Myocyte (in vitro differentiated cells): ENCODE measurements at regions not wholly inside any gene's neighbourhood (a gene's known extent, or its start where the extent isn't known, plus 50 kb on each side); places are given as distances from the start of the nearest gene placed in this dataset.

Experiments
- DNase-seq: peaks from one replicate; pipeline ENCODE4 v3.0.0-alpha.2; 2012; ENCODE audit warnings: low read depth

DNA sequence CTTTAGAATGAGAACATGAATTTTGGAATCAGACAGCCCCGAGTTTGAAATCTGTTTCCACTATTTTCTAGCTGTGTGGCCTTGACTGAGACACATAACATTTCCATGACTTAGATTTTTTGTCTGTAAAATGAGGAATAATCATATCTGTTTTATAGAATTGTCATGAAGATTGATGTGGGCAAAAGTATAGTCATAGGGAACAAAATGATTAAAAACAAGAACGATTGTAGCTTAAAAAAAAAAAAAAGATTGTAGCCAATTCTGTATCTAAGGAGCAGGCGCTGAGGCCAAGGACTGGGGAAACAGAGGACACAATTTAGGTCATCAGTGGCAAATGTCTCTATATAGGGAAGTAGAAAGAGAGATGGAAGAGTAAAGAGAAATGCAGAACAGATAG lies 201.6 kb upstream of the C1QTNF7 start:
- no peak for DNase-seq

DNA sequence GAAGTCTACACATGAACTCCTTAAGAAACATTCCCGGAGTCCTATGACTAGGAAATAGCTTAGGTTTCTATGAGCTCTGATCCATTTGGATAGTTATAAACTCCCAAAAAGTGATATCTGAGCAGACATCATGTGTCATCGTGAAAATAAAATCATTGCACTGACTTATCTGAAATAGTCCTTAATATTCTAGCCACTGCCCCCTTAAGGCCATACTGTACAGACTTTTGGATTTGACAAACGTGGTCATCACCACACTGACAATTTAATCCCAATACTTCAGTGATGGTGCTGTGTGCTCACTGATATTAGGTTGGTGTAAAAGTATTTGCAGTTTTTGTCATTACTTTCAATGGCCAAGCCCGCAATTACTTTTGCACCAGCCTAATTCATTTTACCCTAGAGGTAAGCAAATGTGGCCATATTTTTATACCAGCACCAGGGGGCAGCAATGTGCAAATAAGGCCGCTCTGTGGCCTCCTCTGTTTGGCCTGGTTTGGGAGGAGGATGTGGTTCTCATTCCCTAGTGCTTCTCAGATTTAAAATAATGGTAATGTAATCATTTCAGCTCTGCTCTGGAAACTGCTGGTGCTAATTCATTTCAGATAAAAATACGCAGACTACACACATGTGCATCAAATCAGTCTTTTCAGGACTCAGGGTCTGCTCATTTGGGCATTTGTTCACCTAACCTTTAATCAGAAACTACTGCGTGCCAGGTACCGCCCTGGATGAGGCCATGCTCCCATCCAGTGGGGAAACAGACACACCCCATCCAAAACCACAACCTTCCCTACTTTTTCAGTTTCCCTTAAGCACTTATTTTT lies 196.4 kb upstream of the C1QTNF7 start:
- DNase-seq: peak; percentile 88

DNA sequence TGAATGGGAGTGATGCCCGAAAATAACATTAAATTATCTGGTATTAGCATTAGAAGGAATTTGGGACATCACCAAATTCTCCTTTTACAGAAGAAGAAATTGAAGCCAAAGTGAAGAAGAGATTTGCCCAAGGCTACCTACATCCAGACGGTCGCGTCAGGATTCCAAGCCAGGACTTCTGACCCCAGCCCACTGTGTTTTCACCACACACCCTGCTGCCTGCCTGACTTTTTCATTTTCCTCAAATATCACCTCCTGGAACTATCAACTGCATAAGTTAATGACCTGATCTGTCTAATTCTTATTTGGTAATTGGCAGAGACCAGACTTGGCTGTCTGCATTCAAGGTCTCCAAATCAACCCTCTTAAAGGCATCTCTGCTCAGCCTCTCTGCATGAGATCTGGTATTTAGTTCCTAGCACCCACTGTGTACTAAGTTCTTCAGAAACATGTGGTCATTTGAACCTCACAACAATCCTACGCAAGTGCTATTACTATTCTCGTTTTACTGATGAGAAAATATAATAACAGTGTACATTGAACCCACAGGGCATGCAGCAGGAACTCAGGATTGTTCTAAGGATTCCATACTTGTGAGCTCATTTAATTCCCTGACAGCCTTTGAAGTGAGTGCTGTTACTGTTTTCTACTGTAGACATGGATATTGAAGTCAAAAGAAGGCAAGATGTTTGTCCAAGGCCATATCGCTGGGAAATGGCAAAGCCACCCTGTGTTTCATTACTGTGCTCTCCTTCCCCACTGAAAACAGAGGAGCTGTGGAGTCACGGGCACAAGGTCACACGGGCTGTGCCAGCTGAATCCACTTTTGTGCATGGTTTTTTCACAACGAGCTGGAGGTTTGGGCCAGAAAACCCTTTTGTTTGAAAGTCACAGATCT lies 195.2 kb upstream of the C1QTNF7 start:
- no peak for DNase-seq

DNA sequence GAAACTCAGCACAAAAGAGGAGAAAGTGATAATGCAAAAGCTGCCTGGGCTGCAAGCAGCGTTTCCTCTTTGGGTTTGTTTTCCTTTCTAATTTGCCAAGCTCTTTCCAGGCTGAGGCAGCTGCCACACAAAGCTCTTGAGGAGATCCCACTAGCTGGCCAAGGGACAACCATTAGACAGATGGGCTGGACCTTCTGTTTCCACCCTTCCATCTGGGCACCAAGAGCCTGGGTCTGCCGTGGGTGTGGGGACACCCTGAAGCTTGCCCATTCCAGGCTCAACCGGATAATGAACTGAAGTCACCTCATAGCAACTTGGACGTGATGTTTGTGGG lies 194.6 kb upstream of the C1QTNF7 start:
- peak; percentile 74 for DNase-seq

DNA sequence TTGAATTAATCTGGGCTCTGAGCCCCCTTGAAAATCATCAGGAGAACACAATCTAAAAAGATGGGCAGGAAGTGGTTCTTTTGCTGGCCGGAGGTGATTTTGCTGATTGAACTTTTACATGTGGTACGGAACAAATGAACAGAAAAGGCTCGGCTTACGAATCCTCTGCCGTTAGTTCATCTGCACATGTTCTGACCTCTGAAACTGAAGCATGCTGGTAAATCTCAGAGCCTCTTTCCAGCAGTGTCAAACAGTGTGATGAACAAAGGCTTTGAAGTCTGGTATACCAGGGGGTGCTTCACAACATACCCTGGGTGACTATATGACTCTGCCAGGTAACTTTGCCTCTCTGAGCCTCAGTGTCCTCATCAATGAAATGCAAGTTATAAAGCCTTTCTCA lies 194.2 kb upstream of the C1QTNF7 start:
- no peak for DNase-seq

DNA sequence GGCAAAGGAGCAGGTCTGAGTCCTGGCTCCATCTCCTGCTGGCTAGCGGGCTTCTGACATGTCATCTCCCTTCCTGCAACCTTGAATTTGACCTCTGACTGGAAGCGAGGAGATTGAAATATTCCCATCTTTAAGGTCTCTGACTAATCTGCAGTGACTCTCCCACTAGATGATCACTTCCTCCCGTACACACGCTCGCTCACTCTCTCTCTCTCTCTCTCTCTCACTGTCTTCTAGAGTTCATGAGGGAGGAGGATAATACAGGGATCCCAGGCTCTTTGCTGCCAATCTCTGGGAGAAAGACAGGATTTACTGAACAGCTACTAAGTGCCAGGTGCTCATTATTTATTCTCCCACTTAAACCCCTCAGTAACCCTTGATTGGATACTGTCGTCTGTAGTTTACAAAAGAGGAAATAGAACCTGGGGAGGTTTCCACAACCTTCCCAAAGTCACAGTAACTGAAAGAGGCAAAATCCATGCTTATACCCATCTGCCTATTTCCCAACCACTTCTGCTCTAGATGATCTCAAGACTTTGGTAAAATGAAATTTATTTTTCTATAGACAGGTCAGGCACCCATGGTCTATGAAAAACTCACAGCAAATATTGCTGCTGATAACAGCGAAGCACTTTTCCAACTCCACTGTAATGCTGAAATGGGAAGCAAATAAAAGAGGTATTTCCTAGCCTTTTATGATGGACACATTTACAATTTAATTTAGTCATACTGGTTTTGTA lies 193.5 kb upstream of the C1QTNF7 start:
- DNase-seq: peak; percentile 51

DNA sequence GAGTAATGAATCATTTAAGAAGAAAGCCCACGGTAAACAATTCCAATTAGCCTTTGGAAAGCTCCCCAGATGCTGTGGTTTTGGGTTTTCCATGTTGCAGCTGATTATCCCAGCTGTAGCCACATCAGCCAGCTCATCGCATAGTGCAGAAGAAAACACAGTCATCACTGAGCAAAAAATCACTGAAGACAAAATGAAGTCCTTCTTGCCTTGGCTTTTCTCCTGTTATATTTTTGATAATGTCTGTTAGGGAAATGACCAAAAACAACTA lies 193.0 kb upstream of the C1QTNF7 start:
- DNase-seq: peak; percentile 79

DNA sequence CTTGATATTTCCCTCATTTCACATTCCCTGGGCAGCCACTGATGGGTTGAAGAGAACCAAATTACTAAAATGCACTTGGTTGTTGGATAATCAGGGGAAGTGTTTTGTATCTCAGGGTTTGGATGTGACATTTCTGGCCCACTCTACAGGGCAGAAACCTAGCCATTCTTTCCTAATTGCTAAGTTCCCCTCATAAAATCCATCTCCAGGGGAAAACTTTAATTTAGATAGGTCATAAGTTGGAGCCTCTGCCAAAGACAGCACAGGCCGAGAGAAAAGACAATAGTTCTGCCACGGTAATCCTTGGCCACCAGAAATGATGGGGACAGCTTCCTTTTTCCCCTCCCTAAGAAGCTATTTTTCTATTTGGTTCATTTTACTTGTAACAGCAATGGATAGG lies 192.7 kb upstream of the C1QTNF7 start:
- DNase-seq: no peak

DNA sequence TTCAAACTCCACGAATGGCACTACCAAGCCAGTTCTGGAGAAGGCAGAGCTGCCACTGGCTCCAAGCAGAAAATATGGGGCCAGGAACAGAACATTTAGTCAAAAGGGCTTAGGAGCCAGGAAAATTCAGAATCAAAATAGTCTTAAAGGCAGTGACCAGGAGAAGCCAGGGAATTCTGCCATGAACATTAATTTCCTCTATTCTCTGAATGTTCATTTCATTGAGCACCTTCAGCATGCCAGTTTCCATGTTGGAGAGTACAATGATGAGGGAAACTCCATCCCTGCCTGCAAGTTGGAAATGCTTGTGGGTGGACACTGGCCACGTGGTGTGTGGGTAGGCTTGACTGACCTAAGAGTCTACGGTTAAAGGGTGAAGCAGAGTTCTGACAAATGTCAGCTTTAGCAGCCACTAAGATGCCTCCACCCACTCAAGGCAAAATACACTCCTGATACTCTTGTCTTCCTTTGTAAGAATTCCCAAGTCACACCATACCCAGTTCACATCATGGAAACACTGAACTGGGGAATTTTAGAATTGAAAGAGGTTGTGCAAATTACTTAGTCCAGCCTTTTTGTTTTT lies 190.1 kb upstream of the C1QTNF7 start:
- DNase-seq: peak; percentile 47

DNA sequence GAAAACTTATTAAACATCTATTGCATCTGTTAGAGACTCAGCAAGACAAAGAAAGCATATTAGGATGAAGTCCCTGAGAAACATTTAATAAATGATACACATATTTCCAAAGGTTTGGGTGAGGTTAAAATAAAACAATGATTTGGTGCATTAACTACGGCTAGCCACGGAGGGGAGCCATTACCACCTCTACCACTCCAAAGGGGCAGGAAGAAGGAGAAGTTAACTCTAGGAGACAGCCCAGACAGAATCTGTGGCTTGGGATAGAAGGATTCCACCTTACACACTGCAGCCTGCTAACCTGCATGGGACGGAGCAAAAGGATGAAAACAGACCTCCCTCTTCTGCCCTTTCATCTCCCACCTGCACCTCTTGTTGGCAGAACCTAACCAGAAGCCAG lies 189.1 kb upstream of the C1QTNF7 start:
- peak; percentile 60 for DNase-seq

DNA sequence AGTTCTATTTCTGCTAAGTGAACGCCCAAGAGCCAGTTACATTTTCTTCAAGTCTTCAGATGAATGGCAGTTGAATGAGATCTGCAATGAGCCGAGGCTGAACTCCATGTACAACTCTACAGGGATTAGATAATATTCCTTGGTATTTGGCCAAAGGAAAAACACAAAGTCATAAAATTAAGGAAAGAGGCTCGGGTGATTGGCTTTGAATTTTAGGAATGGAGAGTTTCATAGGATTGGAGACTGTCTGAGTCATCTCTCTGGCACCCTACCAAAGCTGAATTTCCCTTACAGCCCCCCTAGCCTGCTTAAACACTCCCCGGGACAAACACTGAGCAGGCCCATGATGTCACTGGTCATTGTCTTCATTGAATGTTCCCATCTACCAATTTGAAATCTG lies 188.0 kb upstream of the C1QTNF7 start:
- peak; percentile 18 for DNase-seq

DNA sequence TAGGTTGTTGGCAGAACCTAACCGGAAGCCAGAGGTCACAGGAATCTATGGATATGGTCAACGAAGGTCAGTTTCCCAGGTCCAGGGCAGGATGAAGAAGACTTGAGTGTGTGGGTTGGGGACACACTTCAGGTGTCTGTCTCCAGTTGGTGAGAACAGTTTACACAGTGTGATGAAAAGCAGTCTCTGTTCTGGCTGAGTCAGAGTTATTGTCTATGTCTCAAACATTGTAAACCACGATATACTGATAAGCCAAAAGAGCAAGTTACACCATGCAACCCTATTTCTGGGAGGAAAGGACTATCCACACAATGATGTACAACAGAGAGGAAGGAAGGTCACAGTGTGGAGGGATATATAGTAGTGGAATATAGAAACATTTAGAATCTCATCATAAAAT lies 187.1 kb upstream of the C1QTNF7 start:
- no peak for DNase-seq

DNA sequence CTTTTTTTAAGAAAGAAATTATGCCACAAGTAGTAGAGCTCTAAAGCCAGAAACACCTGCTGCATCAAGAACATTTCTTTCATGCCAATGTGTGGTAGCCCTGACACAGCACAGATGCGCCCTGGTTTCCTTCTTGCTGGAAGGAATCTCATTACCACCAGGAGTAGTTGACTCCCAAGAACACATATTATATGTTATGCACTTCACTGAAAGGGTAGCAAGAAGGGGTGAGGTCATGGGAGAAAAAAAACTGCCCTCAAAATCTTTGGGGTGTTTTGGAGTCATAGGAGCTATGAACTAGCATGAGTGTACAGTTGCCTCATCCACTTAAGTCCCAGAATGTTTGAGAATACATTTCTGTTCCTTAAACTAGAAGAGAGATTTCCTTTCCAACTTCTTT lies 185.8 kb upstream of the C1QTNF7 start:
- DNase-seq: peak; percentile 71

DNA sequence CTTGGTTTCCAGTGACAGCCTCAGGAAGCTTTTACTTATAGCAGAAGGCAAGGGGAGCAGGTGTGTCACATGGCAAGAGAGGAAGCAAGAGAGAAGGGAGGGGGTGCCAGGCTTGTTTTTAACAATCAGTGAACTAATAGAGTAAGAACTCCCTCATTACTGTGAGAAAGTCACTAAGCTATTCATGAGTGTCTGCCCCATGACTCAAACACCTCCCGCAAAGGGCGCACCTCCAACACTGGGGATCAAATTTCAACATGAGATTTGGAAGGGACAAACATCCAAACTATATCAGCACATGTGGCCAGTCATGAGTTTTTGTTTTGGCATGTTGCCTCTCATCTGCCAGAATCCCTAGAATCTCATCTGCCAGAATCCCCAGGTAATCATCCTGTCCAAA lies 183.5 kb upstream of the C1QTNF7 start:
- peak; percentile 29 for DNase-seq

DNA sequence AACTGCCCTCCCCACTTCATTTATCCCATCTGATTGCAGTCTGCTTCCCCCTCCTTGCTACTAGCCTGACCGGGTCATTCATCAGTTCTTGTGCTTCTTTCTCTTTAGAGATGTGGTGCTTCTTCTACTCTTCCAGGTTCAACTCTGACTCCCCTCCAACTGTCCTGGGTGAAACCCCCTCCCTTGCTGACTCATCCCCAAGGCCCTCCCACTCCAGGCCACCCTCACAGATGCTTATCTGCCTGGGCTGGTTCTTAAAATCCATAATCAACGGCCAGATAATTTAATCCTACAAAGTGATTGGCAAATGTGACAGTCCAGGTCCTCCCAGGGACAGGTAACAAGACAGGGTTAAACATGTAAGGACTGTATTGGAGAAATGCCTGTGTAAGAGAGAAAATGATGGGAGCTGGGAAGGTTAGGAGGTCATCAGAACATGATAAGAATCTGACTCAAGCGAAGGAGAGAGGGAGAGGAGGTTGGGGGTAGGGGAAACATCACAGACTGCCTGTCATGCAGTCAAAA lies 182.8 kb upstream of the C1QTNF7 start:
- DNase-seq: no peak

DNA sequence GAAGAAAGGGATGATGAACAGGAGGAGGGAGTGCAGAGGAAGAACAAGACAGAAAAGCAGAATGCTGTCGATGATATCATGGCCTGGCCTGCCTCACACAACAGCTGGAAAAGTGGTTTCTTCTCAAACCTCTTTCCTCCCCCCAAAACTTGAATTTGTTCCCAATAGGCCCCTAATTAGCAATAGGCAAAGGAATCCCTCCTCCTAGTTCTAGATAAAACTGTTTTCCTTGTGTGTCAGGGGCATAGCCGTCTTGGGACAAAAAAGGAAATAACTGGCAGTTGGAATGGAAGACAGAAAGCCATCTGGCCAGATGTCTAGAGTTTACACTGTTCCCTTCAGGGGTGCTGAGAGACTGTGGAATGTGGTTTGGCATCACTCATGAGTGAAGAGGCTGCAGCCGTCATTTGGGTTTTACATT lies 177.8 kb upstream of the C1QTNF7 start:
- peak; percentile 56 for DNase-seq

DNA sequence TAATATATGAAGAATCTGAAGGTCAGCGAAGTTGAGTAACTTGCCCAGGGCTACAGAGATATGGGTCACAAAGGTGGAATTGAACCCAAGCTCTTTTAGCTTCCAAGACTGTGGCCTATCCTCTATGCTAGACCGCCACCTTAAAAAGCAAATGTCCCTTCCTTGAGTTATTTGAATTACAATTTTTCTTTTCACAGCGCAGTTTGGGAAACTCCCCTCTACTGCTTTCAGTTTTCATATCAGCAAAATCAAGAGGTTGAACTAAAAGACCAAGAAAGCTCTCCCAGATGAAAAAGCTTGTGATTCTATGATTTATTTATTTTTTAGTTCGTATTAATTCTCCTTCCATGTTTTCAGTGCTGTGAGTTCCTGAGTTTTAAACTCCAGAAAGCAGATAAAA lies 174.5 kb upstream of the C1QTNF7 start:
- DNase-seq: no peak

DNA sequence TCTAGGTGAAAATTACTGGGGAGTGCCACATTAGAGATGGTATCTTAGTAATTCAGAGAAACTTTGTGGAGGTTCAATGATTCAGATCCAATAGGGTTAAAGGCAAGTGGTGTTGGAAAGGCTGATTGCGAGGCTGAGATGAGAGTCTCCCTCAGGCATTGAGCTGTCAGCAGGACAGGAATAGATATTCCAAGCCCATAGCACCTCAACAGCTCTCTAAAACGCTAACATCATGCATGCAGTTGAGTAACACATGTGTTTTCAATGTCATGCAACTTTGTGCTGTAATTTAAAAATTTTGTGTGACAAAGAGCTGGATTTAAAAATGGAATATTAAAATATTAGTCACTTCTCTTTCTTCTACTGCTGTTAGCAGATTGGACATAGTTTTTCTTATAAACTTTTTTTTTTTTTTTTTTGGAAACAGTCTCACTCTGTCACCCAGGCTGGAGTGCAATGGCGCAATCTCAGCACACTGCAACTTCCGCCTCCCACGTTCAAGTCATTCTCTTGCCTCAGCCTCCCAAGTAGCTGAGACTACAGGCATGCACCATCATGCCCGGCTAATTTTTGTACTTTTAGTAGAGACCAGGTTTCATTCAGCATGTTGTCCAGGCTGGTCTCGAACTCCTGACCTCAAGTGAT lies 173.5 kb upstream of the C1QTNF7 start:
- DNase-seq: no peak

DNA sequence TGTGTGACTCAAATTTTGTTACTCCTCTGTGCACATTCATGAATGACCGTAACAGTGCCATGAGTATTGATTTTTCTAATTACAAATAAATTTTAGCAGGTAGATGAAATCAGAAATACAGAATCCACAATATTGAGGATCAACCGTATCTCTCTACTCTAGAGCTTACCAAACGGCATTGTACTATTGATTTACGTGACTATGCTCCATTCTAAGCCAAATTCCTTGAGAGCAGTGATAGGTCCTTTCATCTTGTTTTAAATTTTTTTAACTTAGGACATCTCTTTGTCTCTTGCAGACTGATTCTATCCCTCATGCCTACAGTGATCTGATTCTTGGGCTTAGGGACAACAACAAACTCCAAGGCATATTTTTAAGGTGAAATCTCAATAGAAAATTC lies 172.3 kb upstream of the C1QTNF7 start:
- DNase-seq: no peak

DNA sequence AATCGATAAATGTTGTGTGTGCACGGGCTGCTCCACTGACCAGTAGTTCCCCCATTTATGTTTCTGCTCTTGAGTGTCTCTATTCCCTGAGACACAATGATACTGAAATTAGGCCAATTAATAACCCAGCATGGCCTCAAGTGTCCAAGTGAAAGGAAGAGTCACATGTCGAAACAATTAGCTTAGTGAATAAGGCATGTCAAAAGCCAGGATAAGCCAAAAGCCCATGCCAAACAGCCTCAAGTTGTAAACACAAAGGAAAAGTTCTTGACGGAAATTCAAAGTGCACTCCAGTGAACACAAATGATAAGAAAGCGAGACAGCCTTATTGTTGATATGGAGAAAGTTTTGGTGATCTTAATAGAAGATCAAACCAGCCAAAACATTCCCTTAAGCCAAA lies 167.1 kb upstream of the C1QTNF7 start:
- no peak for DNase-seq

DNA sequence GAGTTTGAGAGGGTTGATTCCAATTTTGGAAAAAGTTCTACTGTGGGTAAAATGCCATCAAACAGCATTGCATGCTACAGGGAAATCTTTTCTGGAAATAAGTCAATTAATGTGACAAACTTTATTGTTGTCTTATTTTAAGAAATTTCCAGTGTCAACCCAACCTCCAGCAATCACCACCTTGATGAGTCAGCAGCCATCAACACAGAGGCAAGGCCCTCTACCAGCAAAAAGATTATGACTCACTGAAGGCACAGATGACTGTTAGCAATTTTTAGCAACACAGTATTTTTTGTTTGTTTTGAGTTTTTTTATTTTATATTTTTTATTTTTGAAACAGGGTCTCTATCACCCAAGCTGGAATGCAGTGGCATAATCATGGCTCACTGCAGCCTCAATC lies 165.4 kb upstream of the C1QTNF7 start:
- DNase-seq: peak; percentile 4
